ENCODE measurements at regions not wholly inside any gene's neighbourhood (a gene's known extent, or its start where the extent isn't known, plus 50 kb on each side); places are given as distances from the start of the nearest gene placed in this dataset.
"Not testable (repeated sequence)": the region's sequence is repeated elsewhere in the genome, so short reads cannot be mapped to it uniquely, and the experiment has no call there.

- no peak for DNase-seq
Observed at GRCh38 chrX:143935601-143936000, 51.7 kb downstream of the UBE2NL start.

GRCh38 chrX:143940119-143940518 lies 56.2 kb downstream of the UBE2NL start:
- DNase-seq: no peak

GRCh38 chrX:143945171-143945570 lies 61.3 kb downstream of the UBE2NL start:
- no peak for DNase-seq

- no peak for DNase-seq
Observed at GRCh38 chrX:143964549-143964948, 80.7 kb downstream of the UBE2NL start.

- no peak for DNase-seq
Observed at GRCh38 chrX:143988356-143988755, 104.5 kb downstream of the UBE2NL start.

GRCh38 chrX:143994206-143994605 lies 110.3 kb downstream of the UBE2NL start:
- no peak for DNase-seq

- no peak for DNase-seq
Observed at GRCh38 chrX:143998261-143998660, 114.4 kb downstream of the UBE2NL start.

- no peak for DNase-seq
Observed at GRCh38 chrX:144006811-144007210, 122.9 kb downstream of the UBE2NL start.

- no peak for DNase-seq
Observed at GRCh38 chrX:144040793-144041192, 156.9 kb downstream of the UBE2NL start.

- DNase-seq: no peak
Observed at GRCh38 chrX:144042271-144042670, 158.4 kb downstream of the UBE2NL start.

GRCh38 chrX:144075432-144075831 lies 191.6 kb downstream of the UBE2NL start:
- DNase-seq: no peak

GRCh38 chrX:144082237-144082636 lies 198.4 kb downstream of the UBE2NL start:
- DNase-seq: not testable (repeated sequence)

GRCh38 chrX:144089674-144090073 lies 205.8 kb downstream of the UBE2NL start:
- DNase-seq: not testable (repeated sequence)

GRCh38 chrX:144092116-144092515 lies 208.2 kb downstream of the UBE2NL start:
- not testable (repeated sequence) for DNase-seq

GRCh38 chrX:144119490-144119889 lies 235.6 kb downstream of the UBE2NL start:
- not testable (repeated sequence) for DNase-seq

GRCh38 chrX:144121566-144121965 lies 237.7 kb downstream of the UBE2NL start:
- not testable (repeated sequence) for DNase-seq

- DNase-seq: not testable (repeated sequence)
Observed at GRCh38 chrX:144127570-144128169, 243.8 kb downstream of the UBE2NL start.

GRCh38 chrX:144129511-144129910 lies 245.6 kb downstream of the UBE2NL start:
- not testable (repeated sequence) for DNase-seq

GRCh38 chrX:144130507-144130906 lies 246.6 kb downstream of the UBE2NL start:
- not testable (repeated sequence) for DNase-seq

GRCh38 chrX:144131080-144131479 lies 247.2 kb downstream of the UBE2NL start:
- not testable (repeated sequence) for DNase-seq

- DNase-seq: not testable (repeated sequence)
Observed at GRCh38 chrX:144134448-144135119, 250.7 kb downstream of the UBE2NL start.

- not testable (repeated sequence) for DNase-seq
Observed at GRCh38 chrX:144154474-144154873, 270.6 kb downstream of the UBE2NL start.

GRCh38 chrX:144185197-144185596 lies 301.3 kb downstream of the UBE2NL start:
- not testable (repeated sequence) for DNase-seq

GRCh38 chrX:144188489-144188888 lies 304.6 kb downstream of the UBE2NL start:
- DNase-seq: not testable (repeated sequence)

- not testable (repeated sequence) for DNase-seq
Observed at GRCh38 chrX:144197057-144197456, 313.2 kb downstream of the UBE2NL start.
